Upper lobe of left lung (tissue), 6 donors: ENCODE measurements at regions not wholly inside any gene's neighbourhood (a gene's known extent, or its start where the extent isn't known, plus 50 kb on each side); places are given as distances from the start of the nearest gene placed in this dataset.
A peak's percentile ranks its signal among the peaks of the same experiment; 100 is the strongest.

ENCODE experiments used
- ATAC-seq, 2 donors: fragments of 200-7000 bp; cut with Tn5 transposase; one replicate each; pipeline ENCODE4 v1.9.1; 2022; ENCODE audit warnings: mild to moderate bottlenecking in 2 of 2, moderate library complexity in 2 of 2; ENCODE audit not compliant: low FRiP score in 2 of 2
- DNase-seq, 2 donors: peaks; one replicate each; pipeline ENCODE4 v3.0.0-alpha.2; 2019 to 2020
- H3K27ac ChIP-seq, 4 donors: fragments of 200-600 bp; sonication (generic); one replicate each; pipeline ENCODE4 v1.5.1; 2016 to 2019
- H3K27me3 ChIP-seq, 4 donors: fragments of 200-600 bp; sonication (generic); one replicate each; pipeline ENCODE4 v1.5.1; 2017 to 2019
- H3K36me3 ChIP-seq, 4 donors: fragments of 200-600 bp; sonication (generic); one replicate each; pipeline ENCODE4 v1.5.1; 2016 to 2019
- H3K4me1 ChIP-seq, 4 donors: fragments of 200-600 bp; sonication (generic); one replicate each; pipeline ENCODE4 v1.5.1; 2018 to 2019
- H3K4me3 ChIP-seq, 4 donors: fragments of 200-600 bp; sonication (generic); one replicate each; pipeline ENCODE4 v1.5.1; 2017 to 2019; ENCODE audit warnings: mild to moderate bottlenecking in 2 of 4, moderate library complexity in 1 of 4
- H3K9me3 ChIP-seq, 4 donors: fragments of 200-600 bp; sonication (generic); one replicate each; pipeline ENCODE4 v1.5.1; 2018 to 2019
- CTCF ChIP-seq, 6 experiments: fragments of 450-650 bp in 4 of 6; fragments of 200-600 bp in 2 of 6; sonication (generic) in 2 of 6; IDR thresholded peaks; one replicate each; pipeline ENCODE4 v1.5.1; 2016 to 2019; ENCODE audit warnings: antibody characterized with exemption in 6 of 6
- EP300 ChIP-seq, 4 donors: sonication (generic); formaldehyde crosslinking; IDR thresholded peaks; one replicate each; pipeline ENCODE4 v1.5.1; 2017; ENCODE audit warnings: antibody characterized with exemption in 4 of 4, control low read depth in 2 of 4
- POLR2A ChIP-seq, 4 donors: fragments of 450-650 bp; IDR thresholded peaks; one replicate each; pipeline ENCODE4 v1.5.1; 2016 to 2017; ENCODE audit warnings: antibody characterized with exemption in 4 of 4, mild to moderate bottlenecking in 2 of 4
- POLR2AphosphoS5 ChIP-seq, 2 donors: sonication (generic); formaldehyde crosslinking; IDR thresholded peaks; one replicate each; pipeline ENCODE4 v1.5.1; 2017; ENCODE audit warnings: antibody characterized with exemption in 2 of 2
- WGBS, 2 donors: methylation state at CpG; one replicate each; pipeline ENCODE4 v1.1.5; 2017 to 2018; 5-methylcytosine and 5-hydroxymethylcytosine counted together
- donor health status: DM: no; HTN: no; CAD: no; lungs with moderate emphysema.
- donor health status: DM: no; HTN: yes; CAD: no; lungs with severe emphysema.

GRCh38 chr17:22490399-22490798 lies 798.1 kb downstream of the KCNJ18 start:
- peaks cover 0 to 31% (median 10%) of the 10 kb centered on the region in 4 donors for H3K9me3 ChIP-seq

GRCh38 chr17:22492331-22492730 lies 800.0 kb downstream of the KCNJ18 start:
- peaks cover 0 to 17% (median 5%) of the 10 kb centered on the region in 4 donors for H3K9me3 ChIP-seq

More at GRCh38 chr17:22490399-22490798, 798.1 kb downstream of the KCNJ18 start:
- Histone ChIP-seq H3K27ac (no peak overlapping the region), H3K4me3 (no peak overlapping the region), H3K27me3 (no peaks in the 10 kb centered on the region), H3K4me1 (no peaks in the 10 kb centered on the region), H3K36me3 (no peaks in the 10 kb centered on the region)
- no peak for DNase-seq
- 55 to 60% methylated on average over 3 of the region's 3 CpGs for WGBS, 2 donors
- no peak for ATAC-seq
- no peak for TF ChIP-seq POLR2AphosphoS5 (IDR thresholded peaks at IDR 0.05)

GRCh38 chr17:22496450-22496849 lies 804.1 kb downstream of the KCNJ18 start:
- H3K36me3 ChIP-seq: no peaks in the 10 kb centered on the region
- TF ChIP-seq EP300 (IDR thresholded peaks at IDR 0.05): no peak
- TF ChIP-seq CTCF (IDR thresholded peaks at IDR 0.05): no peak
- no peak for TF ChIP-seq POLR2A (IDR thresholded peaks at IDR 0.05)
- no peak for TF ChIP-seq POLR2AphosphoS5 (IDR thresholded peaks at IDR 0.05)
- no peaks in the 10 kb centered on the region for H3K4me1 ChIP-seq
- no peak for DNase-seq
- no peak overlapping the region for H3K27ac ChIP-seq
- H3K27me3 ChIP-seq: no peaks in the 10 kb centered on the region
- ATAC-seq: no peak
- no peak overlapping the region for H3K4me3 ChIP-seq
- H3K9me3 ChIP-seq: no peaks in the 10 kb centered on the region
- 71 to 81% methylated on average over 5 of the region's 5 CpGs for WGBS, 2 donors

More at GRCh38 chr17:22492331-22492730, 800.0 kb downstream of the KCNJ18 start:
- no peak for TF ChIP-seq POLR2AphosphoS5 (IDR thresholded peaks at IDR 0.05)
- Histone ChIP-seq H3K27me3 (no peaks in the 10 kb centered on the region), H3K36me3 (no peaks in the 10 kb centered on the region), H3K27ac (no peak overlapping the region), H3K4me1 (no peaks in the 10 kb centered on the region), H3K4me3 (no peak overlapping the region)
- DNase-seq (no peak), ATAC-seq (no peak)
- WGBS, 2 donors: 50 to 62% methylated on average over 4 of the region's 4 CpGs

- no peak overlapping the region for H3K4me3 ChIP-seq
- no peaks in the 10 kb centered on the region for H3K4me1 ChIP-seq
- ATAC-seq (peak in 1 of 2 donors; percentile 37), DNase-seq (no peak)
- WGBS, 2 donors: 62 to 73% methylated on average over 5 of the region's 5 CpGs
- H3K9me3 ChIP-seq: peaks cover 0 to 20% (median 0%) of the 10 kb centered on the region in 4 donors
- no peaks in the 10 kb centered on the region for H3K27me3 ChIP-seq
- no peak overlapping the region for H3K27ac ChIP-seq
- no peak for TF ChIP-seq EP300 (IDR thresholded peaks at IDR 0.05)
- no peak for TF ChIP-seq CTCF (IDR thresholded peaks at IDR 0.05)
- no peak for TF ChIP-seq POLR2AphosphoS5 (IDR thresholded peaks at IDR 0.05)
- TF ChIP-seq POLR2A (IDR thresholded peaks at IDR 0.05): no peak
- H3K36me3 ChIP-seq: no peaks in the 10 kb centered on the region
These were observed 811.1 kb downstream of the KCNJ18 start for GRCh38 chr17:22503322-22503899.

GRCh38 chr17:22505660-22506059 lies 813.3 kb downstream of the KCNJ18 start:
- Histone ChIP-seq H3K9me3 (peaks cover 0 to 20% (median 0%) of the 10 kb centered on the region in 4 donors), H3K27ac (no peak overlapping the region), H3K4me3 (no peak overlapping the region), H3K27me3 (no peaks in the 10 kb centered on the region), H3K4me1 (no peaks in the 10 kb centered on the region), H3K36me3 (no peaks in the 10 kb centered on the region)
- no peak for DNase-seq
- no peak for ATAC-seq
- 86% methylated on average over 9 to 10 of the region's 10 CpGs for WGBS, 2 donors
- TF ChIP-seq POLR2A (IDR thresholded peaks at IDR 0.05) (no peak), EP300 (IDR thresholded peaks at IDR 0.05) (no peak), POLR2AphosphoS5 (IDR thresholded peaks at IDR 0.05) (no peak), CTCF (IDR thresholded peaks at IDR 0.05) (no peak)

- no peaks in the 10 kb centered on the region for H3K27me3 ChIP-seq
- DNase-seq: no peak
These were observed 813.9 kb downstream of the KCNJ18 start for GRCh38 chr17:22506231-22506630.

More at GRCh38 chr17:22506231-22506630, 813.9 kb downstream of the KCNJ18 start:
- TF ChIP-seq POLR2A (IDR thresholded peaks at IDR 0.05) (no peak), CTCF (IDR thresholded peaks at IDR 0.05) (no peak), EP300 (IDR thresholded peaks at IDR 0.05) (no peak), POLR2AphosphoS5 (IDR thresholded peaks at IDR 0.05) (no peak)
- no peak overlapping the region for H3K27ac ChIP-seq
- H3K4me3 ChIP-seq: no peak overlapping the region
- H3K9me3 ChIP-seq: peaks cover 0 to 20% (median 0%) of the 10 kb centered on the region in 4 donors
- WGBS, 2 donors: 83 to 84% methylated on average over 23 of the region's 23 CpGs
- ATAC-seq: no peak
- no peaks in the 10 kb centered on the region for H3K4me1 ChIP-seq
- no peaks in the 10 kb centered on the region for H3K36me3 ChIP-seq
